ENCODE measurements at regions not wholly inside any gene's neighbourhood (a gene's known extent, or its start where the extent isn't known, plus 50 kb on each side); places are given as distances from the start of the nearest gene placed in this dataset.

DNA sequence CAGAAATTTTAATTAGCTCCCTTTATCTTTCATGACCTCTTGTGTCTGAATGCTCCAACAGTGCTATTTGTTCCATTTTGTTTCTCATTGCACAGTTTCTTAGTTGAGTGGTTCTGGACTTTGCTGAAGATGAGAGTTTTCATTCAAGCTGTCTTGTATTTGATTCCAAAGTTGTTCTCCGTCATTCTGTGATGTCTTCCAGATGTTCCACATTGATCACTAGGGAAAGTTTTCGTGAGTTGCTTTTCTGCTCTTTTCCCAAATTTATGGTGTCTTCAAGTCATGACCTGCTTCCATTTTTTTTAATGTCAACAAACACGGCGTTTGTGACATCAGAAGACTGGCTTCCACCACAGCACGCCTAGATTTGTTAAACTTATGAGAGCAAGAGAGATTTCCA is 575.5 kb downstream of the MRPL39 start:
- no peak overlapping the region for H3K27ac ChIP-seq (ENCODE audit: low read depth)
- no peaks in the 10 kb centered on the region for H3K79me2 ChIP-seq (replicated peaks; ENCODE audit: insufficient read depth)
- Mint-ChIP-seq H3K9me3 (peaks cover 44% of the 10 kb centered on the region), H3K36me3 (ENCODE audit: low read depth) (no peaks in the 10 kb centered on the region; the same call in 2 of the 3 replicates), H3K4me1 (no peaks in the 10 kb centered on the region), H3K27ac (no peak overlapping the region), H3K4me3 (no peak overlapping the region), H3K27me3 (ENCODE audit: insufficient read depth, low read depth, poor library complexity) (no peaks in the 10 kb centered on the region)
- no peak overlapping the region for H2AFZ ChIP-seq
- H3K4me2 ChIP-seq = no peak overlapping the region
- no peaks in the 10 kb centered on the region for H4K20me1 ChIP-seq (replicated peaks; ENCODE audit: insufficient read depth)
- no peak overlapping the region for H3K4me3 ChIP-seq
- ATAC-seq (no peak), DNase-seq (ENCODE audit: low spot score) (no peak)
- H3K9me2 ChIP-seq (ENCODE audit: insufficient read depth) = no peaks in the 10 kb centered on the region
- no peaks in the 10 kb centered on the region for H3K27me3 ChIP-seq (ENCODE audit: insufficient read depth)
- no peaks in the 10 kb centered on the region for H3F3A ChIP-seq (replicated peaks; ENCODE audit: low read depth)
- no peaks in the 10 kb centered on the region for H3K36me3 ChIP-seq (ENCODE audit: insufficient read depth)
- no peaks in the 10 kb centered on the region for H3K4me1 ChIP-seq (ENCODE audit: insufficient read depth)
- TF ChIP-seq, protein P1, sequence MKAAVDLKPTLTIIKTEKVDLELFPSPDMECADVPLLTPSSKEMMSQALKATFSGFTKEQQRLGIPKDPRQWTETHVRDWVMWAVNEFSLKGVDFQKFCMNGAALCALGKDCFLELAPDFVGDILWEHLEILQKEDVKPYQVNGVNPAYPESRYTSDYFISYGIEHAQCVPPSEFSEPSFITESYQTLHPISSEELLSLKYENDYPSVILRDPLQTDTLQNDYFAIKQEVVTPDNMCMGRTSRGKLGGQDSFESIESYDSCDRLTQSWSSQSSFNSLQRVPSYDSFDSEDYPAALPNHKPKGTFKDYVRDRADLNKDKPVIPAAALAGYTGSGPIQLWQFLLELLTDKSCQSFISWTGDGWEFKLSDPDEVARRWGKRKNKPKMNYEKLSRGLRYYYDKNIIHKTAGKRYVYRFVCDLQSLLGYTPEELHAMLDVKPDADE (IDR thresholded peaks at IDR 0.05) = no peak
- TF ChIP-seq EZH2phosphoT487 (IDR thresholded peaks at IDR 0.05; ENCODE audit: unreplicated experiment) = no peak
- no peak for TF ChIP-seq ZNF114 (CRISPR knock-in tag; IDR thresholded peaks at IDR 0.05)
- no peak for TF ChIP-seq POLR2AphosphoS5 (IDR thresholded peaks at IDR 0.05; ENCODE audit: low read depth)
- no peak for TF ChIP-seq EZH2 (IDR thresholded peaks at IDR 0.05; ENCODE audit: low read depth, unreplicated experiment)
- TF ChIP-seq JUNB (IDR thresholded peaks at IDR 0.05; ENCODE audit: unreplicated experiment) = no peak
- TF ChIP-seq, protein P2, sequence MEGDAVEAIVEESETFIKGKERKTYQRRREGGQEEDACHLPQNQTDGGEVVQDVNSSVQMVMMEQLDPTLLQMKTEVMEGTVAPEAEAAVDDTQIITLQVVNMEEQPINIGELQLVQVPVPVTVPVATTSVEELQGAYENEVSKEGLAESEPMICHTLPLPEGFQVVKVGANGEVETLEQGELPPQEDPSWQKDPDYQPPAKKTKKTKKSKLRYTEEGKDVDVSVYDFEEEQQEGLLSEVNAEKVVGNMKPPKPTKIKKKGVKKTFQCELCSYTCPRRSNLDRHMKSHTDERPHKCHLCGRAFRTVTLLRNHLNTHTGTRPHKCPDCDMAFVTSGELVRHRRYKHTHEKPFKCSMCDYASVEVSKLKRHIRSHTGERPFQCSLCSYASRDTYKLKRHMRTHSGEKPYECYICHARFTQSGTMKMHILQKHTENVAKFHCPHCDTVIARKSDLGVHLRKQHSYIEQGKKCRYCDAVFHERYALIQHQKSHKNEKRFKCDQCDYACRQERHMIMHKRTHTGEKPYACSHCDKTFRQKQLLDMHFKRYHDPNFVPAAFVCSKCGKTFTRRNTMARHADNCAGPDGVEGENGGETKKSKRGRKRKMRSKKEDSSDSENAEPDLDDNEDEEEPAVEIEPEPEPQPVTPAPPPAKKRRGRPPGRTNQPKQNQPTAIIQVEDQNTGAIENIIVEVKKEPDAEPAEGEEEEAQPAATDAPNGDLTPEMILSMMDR (conservative IDR thresholded peaks at IDR 0.05; ENCODE audit: low read depth in 2 of 2) = no peak
- no peak for TF ChIP-seq STAT1 (IDR thresholded peaks at IDR 0.05; ENCODE audit: unreplicated experiment)
- TF ChIP-seq NANOG (IDR thresholded peaks at IDR 0.05; ENCODE audit: borderline replicate concordance) = no peak
- TF ChIP-seq, protein P3, sequence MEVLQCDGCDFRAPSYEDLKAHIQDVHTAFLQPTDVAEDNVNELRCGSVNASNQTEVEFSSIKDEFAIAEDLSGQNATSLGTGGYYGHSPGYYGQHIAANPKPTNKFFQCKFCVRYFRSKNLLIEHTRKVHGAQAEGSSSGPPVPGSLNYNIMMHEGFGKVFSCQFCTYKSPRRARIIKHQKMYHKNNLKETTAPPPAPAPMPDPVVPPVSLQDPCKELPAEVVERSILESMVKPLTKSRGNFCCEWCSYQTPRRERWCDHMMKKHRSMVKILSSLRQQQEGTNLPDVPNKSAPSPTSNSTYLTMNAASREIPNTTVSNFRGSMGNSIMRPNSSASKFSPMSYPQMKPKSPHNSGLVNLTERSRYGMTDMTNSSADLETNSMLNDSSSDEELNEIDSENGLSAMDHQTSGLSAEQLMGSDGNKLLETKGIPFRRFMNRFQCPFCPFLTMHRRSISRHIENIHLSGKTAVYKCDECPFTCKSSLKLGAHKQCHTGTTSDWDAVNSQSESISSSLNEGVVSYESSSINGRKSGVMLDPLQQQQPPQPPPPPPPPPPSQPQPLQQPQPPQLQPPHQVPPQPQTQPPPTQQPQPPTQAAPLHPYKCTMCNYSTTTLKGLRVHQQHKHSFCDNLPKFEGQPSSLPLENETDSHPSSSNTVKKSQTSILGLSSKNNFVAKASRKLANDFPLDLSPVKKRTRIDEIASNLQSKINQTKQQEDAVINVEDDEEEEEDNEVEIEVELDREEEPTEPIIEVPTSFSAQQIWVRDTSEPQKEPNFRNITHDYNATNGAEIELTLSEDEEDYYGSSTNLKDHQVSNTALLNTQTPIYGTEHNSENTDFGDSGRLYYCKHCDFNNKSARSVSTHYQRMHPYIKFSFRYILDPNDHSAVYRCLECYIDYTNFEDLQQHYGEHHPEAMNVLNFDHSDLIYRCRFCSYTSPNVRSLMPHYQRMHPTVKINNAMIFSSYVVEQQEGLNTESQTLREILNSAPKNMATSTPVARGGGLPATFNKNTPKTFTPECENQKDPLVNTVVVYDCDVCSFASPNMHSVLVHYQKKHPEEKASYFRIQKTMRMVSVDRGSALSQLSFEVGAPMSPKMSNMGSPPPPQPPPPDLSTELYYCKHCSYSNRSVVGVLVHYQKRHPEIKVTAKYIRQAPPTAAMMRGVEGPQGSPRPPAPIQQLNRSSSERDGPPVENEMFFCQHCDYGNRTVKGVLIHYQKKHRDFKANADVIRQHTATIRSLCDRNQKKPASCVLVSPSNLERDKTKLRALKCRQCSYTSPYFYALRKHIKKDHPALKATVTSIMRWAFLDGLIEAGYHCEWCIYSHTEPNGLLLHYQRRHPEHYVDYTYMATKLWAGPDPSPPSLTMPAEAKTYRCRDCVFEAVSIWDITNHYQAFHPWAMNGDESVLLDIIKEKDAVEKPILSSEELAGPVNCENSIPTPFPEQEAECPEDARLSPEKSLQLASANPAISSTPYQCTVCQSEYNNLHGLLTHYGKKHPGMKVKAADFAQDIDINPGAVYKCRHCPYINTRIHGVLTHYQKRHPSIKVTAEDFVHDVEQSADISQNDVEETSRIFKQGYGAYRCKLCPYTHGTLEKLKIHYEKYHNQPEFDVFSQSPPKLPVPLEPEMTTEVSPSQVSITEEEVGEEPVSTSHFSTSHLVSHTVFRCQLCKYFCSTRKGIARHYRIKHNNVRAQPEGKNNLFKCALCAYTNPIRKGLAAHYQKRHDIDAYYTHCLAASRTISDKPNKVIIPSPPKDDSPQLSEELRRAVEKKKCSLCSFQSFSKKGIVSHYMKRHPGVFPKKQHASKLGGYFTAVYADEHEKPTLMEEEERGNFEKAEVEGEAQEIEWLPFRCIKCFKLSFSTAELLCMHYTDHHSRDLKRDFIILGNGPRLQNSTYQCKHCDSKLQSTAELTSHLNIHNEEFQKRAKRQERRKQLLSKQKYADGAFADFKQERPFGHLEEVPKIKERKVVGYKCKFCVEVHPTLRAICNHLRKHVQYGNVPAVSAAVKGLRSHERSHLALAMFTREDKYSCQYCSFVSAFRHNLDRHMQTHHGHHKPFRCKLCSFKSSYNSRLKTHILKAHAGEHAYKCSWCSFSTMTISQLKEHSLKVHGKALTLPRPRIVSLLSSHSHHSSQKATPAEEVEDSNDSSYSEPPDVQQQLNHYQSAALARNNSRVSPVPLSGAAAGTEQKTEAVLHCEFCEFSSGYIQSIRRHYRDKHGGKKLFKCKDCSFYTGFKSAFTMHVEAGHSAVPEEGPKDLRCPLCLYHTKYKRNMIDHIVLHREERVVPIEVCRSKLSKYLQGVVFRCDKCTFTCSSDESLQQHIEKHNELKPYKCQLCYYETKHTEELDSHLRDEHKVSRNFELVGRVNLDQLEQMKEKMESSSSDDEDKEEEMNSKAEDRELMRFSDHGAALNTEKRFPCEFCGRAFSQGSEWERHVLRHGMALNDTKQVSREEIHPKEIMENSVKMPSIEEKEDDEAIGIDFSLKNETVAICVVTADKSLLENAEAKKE (CRISPR knock-in tag; IDR thresholded peaks at IDR 0.05) = no peak
- TF ChIP-seq CREB1 (CRISPR knock-in tag; IDR thresholded peaks at IDR 0.05; ENCODE audit: low read depth) = no peak
- TF ChIP-seq, protein P4, sequence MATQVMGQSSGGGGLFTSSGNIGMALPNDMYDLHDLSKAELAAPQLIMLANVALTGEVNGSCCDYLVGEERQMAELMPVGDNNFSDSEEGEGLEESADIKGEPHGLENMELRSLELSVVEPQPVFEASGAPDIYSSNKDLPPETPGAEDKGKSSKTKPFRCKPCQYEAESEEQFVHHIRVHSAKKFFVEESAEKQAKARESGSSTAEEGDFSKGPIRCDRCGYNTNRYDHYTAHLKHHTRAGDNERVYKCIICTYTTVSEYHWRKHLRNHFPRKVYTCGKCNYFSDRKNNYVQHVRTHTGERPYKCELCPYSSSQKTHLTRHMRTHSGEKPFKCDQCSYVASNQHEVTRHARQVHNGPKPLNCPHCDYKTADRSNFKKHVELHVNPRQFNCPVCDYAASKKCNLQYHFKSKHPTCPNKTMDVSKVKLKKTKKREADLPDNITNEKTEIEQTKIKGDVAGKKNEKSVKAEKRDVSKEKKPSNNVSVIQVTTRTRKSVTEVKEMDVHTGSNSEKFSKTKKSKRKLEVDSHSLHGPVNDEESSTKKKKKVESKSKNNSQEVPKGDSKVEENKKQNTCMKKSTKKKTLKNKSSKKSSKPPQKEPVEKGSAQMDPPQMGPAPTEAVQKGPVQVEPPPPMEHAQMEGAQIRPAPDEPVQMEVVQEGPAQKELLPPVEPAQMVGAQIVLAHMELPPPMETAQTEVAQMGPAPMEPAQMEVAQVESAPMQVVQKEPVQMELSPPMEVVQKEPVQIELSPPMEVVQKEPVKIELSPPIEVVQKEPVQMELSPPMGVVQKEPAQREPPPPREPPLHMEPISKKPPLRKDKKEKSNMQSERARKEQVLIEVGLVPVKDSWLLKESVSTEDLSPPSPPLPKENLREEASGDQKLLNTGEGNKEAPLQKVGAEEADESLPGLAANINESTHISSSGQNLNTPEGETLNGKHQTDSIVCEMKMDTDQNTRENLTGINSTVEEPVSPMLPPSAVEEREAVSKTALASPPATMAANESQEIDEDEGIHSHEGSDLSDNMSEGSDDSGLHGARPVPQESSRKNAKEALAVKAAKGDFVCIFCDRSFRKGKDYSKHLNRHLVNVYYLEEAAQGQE (IDR thresholded peaks at IDR 0.05; ENCODE audit: unreplicated experiment) = no peak
- TF ChIP-seq ZNF331 (CRISPR knock-in tag; IDR thresholded peaks at IDR 0.05; ENCODE audit: low read depth) = no peak

Measured in GM23338 (cell line).